ENCODE measurements at regions not wholly inside any gene's neighbourhood (a gene's known extent, or its start where the extent isn't known, plus 50 kb on each side); places are given as distances from the start of the nearest gene placed in this dataset.
"Not testable (repeated sequence)": the region's sequence is repeated elsewhere in the genome, so short reads cannot be mapped to it uniquely, and the experiment has no call there.

GRCh38 chr15:20409667-20410198 is 131.9 kb downstream of the GOLGA6L6 start:
- H3K27ac Mint-ChIP-seq (ENCODE audit: unreplicated experiment); H3K4me3 Mint-ChIP-seq (ENCODE audit: low read depth, unreplicated experiment); H3K9me3 Mint-ChIP-seq (ENCODE audit: low read depth, unreplicated experiment); H3K4me1 Mint-ChIP-seq (ENCODE audit: low read depth, unreplicated experiment); BruUV-seq (replicated peaks); H3K36me3 Mint-ChIP-seq (ENCODE audit: insufficient read depth, unreplicated experiment); CTCF ChIA-PET; intact Hi-C loops (cut with micrococcal nuclease; ENCODE audit: unreplicated experiment); DNase-seq; H3K27me3 Mint-ChIP-seq (ENCODE audit: unreplicated experiment): not testable (repeated sequence)

- no peaks in the 10 kb centered on the region for H3K36me3 Mint-ChIP-seq (ENCODE audit: insufficient read depth, unreplicated experiment)
- TF ChIP-seq, protein P1, sequence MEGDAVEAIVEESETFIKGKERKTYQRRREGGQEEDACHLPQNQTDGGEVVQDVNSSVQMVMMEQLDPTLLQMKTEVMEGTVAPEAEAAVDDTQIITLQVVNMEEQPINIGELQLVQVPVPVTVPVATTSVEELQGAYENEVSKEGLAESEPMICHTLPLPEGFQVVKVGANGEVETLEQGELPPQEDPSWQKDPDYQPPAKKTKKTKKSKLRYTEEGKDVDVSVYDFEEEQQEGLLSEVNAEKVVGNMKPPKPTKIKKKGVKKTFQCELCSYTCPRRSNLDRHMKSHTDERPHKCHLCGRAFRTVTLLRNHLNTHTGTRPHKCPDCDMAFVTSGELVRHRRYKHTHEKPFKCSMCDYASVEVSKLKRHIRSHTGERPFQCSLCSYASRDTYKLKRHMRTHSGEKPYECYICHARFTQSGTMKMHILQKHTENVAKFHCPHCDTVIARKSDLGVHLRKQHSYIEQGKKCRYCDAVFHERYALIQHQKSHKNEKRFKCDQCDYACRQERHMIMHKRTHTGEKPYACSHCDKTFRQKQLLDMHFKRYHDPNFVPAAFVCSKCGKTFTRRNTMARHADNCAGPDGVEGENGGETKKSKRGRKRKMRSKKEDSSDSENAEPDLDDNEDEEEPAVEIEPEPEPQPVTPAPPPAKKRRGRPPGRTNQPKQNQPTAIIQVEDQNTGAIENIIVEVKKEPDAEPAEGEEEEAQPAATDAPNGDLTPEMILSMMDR (IDR thresholded peaks at IDR 0.05; ENCODE audit: unreplicated experiment) = no peak
- no peak for DNase-seq
- H3K27ac Mint-ChIP-seq (ENCODE audit: unreplicated experiment) = no peak overlapping the region
- intact Hi-C loops (cut with micrococcal nuclease; ENCODE audit: unreplicated experiment) = no loop called here
- no TSS peak for BruUV-seq (replicated peaks)
- no peak overlapping the region for H3K4me3 Mint-ChIP-seq (ENCODE audit: low read depth, unreplicated experiment)
- H3K4me1 Mint-ChIP-seq (ENCODE audit: low read depth, unreplicated experiment) = no peaks in the 10 kb centered on the region
- H3K27me3 Mint-ChIP-seq (ENCODE audit: unreplicated experiment) = no peaks in the 10 kb centered on the region
- H3K9me3 Mint-ChIP-seq (ENCODE audit: low read depth, unreplicated experiment) = no peaks in the 10 kb centered on the region
- CTCF ChIA-PET = no interaction called here
These were observed 132.4 kb downstream of the GOLGA6L6 start for GRCh38 chr15:20409247-20409646.

DNA sequence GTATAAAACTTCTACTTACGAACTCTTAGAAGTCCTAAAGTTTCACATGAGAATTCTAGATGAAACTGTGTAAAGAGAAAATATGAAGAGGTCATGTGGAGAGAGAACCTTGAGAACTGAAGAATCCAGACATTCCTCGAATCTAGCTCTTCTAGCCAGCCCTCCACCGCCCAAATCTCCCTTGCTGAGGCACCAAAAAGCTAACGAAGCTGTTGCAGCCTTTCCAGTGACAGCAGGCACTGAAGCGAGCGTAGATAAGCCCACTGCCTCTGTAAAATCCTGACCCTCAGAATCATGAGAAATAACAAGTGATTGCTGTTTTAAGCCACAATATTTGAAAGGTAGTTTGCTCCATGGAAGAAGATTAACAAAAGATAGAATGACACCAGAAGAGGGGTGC is 134.0 kb downstream of the GOLGA6L6 start:
- no peak for DNase-seq
- no TSS peak for BruUV-seq (replicated peaks)
- Mint-ChIP-seq H3K4me1 (ENCODE audit: low read depth, unreplicated experiment) (no peaks in the 10 kb centered on the region), H3K4me3 (ENCODE audit: low read depth, unreplicated experiment) (no peak overlapping the region), H3K9me3 (ENCODE audit: low read depth, unreplicated experiment) (no peaks in the 10 kb centered on the region), H3K27ac (ENCODE audit: unreplicated experiment) (no peak overlapping the region), H3K36me3 (ENCODE audit: insufficient read depth, unreplicated experiment) (no peaks in the 10 kb centered on the region), H3K27me3 (ENCODE audit: unreplicated experiment) (no peaks in the 10 kb centered on the region)
- intact Hi-C loops (cut with micrococcal nuclease; ENCODE audit: unreplicated experiment) = no loop called here
- TF ChIP-seq, protein P1 (IDR thresholded peaks at IDR 0.05; ENCODE audit: unreplicated experiment) = no peak
- CTCF ChIA-PET = no interaction called here

- H3K36me3 Mint-ChIP-seq (ENCODE audit: insufficient read depth, unreplicated experiment); H3K4me3 Mint-ChIP-seq (ENCODE audit: low read depth, unreplicated experiment); BruUV-seq (replicated peaks); H3K4me1 Mint-ChIP-seq (ENCODE audit: low read depth, unreplicated experiment); H3K27ac Mint-ChIP-seq (ENCODE audit: unreplicated experiment); CTCF ChIA-PET; H3K9me3 Mint-ChIP-seq (ENCODE audit: low read depth, unreplicated experiment); intact Hi-C loops (cut with micrococcal nuclease; ENCODE audit: unreplicated experiment); H3K27me3 Mint-ChIP-seq (ENCODE audit: unreplicated experiment); DNase-seq: not testable (repeated sequence)
These were observed 137.0 kb downstream of the GOLGA6L6 start for GRCh38 chr15:20404571-20404970.

DNA sequence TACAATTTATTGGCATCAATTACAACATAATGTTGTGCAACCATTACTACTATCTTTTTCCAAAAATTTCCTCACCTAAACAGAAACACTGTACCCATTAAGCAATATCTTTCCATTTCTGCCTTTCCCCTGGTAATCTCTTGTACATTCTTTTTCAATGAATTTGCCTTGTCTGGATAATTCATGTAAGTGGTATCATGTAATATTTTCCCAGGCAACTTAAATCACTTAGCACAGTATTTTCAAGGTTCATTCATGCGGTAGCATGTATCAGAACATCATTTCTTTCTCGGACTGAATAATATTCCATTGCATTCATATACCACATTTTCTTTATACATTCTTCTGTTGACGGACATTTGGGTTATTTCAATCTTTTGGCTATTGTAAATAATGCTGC is 139.0 kb downstream of the GOLGA6L6 start:
- H3K36me3 Mint-ChIP-seq (ENCODE audit: insufficient read depth, unreplicated experiment); BruUV-seq (replicated peaks); CTCF ChIA-PET; H3K4me1 Mint-ChIP-seq (ENCODE audit: low read depth, unreplicated experiment); H3K27me3 Mint-ChIP-seq (ENCODE audit: unreplicated experiment); H3K4me3 Mint-ChIP-seq (ENCODE audit: low read depth, unreplicated experiment); H3K27ac Mint-ChIP-seq (ENCODE audit: unreplicated experiment); DNase-seq; intact Hi-C loops (cut with micrococcal nuclease; ENCODE audit: unreplicated experiment); H3K9me3 Mint-ChIP-seq (ENCODE audit: low read depth, unreplicated experiment): not testable (repeated sequence)

GRCh38 chr15:20401058-20401457 is 140.5 kb downstream of the GOLGA6L6 start:
- DNase-seq; H3K27me3 Mint-ChIP-seq (ENCODE audit: unreplicated experiment); H3K9me3 Mint-ChIP-seq (ENCODE audit: low read depth, unreplicated experiment); intact Hi-C loops (cut with micrococcal nuclease; ENCODE audit: unreplicated experiment); CTCF ChIA-PET; H3K27ac Mint-ChIP-seq (ENCODE audit: unreplicated experiment); H3K4me1 Mint-ChIP-seq (ENCODE audit: low read depth, unreplicated experiment); BruUV-seq (replicated peaks); H3K36me3 Mint-ChIP-seq (ENCODE audit: insufficient read depth, unreplicated experiment); H3K4me3 Mint-ChIP-seq (ENCODE audit: low read depth, unreplicated experiment): not testable (repeated sequence)

DNA sequence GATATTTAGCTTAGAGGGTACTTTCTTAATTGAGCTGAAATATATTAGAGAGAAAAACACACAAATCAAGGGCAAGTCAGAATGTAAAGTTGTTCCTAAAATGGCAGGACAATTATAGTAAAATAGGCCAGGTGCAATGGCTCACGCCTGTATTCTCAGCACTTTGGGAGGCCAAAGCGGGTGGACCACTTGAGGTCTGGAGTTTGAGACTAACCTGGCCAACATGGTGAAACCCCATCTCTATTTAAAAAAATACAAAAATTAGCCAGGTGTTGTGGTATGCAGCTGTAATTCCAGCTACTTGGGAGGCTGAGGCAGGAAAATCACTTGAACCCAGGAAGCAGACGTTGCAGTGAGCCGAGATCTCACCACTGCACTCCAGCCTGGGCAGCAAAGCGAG is 142.9 kb downstream of the GOLGA6L6 start:
- not testable (repeated sequence) for BruUV-seq (replicated peaks); H3K27ac Mint-ChIP-seq (ENCODE audit: unreplicated experiment)

GRCh38 chr15:20388161-20388560 is 153.4 kb downstream of the GOLGA6L6 start:
- CTCF ChIA-PET; H3K9me3 Mint-ChIP-seq (ENCODE audit: low read depth, unreplicated experiment); H3K36me3 Mint-ChIP-seq (ENCODE audit: insufficient read depth, unreplicated experiment); intact Hi-C loops (cut with micrococcal nuclease; ENCODE audit: unreplicated experiment); H3K4me1 Mint-ChIP-seq (ENCODE audit: low read depth, unreplicated experiment); H3K4me3 Mint-ChIP-seq (ENCODE audit: low read depth, unreplicated experiment); DNase-seq; BruUV-seq (replicated peaks); H3K27ac Mint-ChIP-seq (ENCODE audit: unreplicated experiment); H3K27me3 Mint-ChIP-seq (ENCODE audit: unreplicated experiment): not testable (repeated sequence)

More for the DNA sequence above, 142.9 kb downstream of the GOLGA6L6 start:
- H3K4me1 Mint-ChIP-seq (ENCODE audit: low read depth, unreplicated experiment); H3K27me3 Mint-ChIP-seq (ENCODE audit: unreplicated experiment); intact Hi-C loops (cut with micrococcal nuclease; ENCODE audit: unreplicated experiment); H3K9me3 Mint-ChIP-seq (ENCODE audit: low read depth, unreplicated experiment); H3K4me3 Mint-ChIP-seq (ENCODE audit: low read depth, unreplicated experiment); DNase-seq; CTCF ChIA-PET; H3K36me3 Mint-ChIP-seq (ENCODE audit: insufficient read depth, unreplicated experiment): not testable (repeated sequence)
